AG04450 (cell line): ENCODE measurements at regions not wholly inside any gene's neighbourhood (a gene's known extent, or its start where the extent isn't known, plus 50 kb on each side); places are given as distances from the start of the nearest gene placed in this dataset.

ENCODE experiments used
- CTCF ChIA-PET: fragments of 300-600, 350-600 bp; formaldehyde crosslinking; extraction: SDS; loops from one replicate; lab custom pipeline; 2022; ENCODE audit warnings: antibody characterized with exemption, inconsistent platforms; lab: Charles Lee
- POLR2A ChIA-PET: fragments of 350-600 bp; formaldehyde crosslinking; extraction: SDS; loops from one replicate; lab custom pipeline; 2021; ENCODE audit warnings: antibody characterized with exemption, inconsistent platforms; lab: Yijun Ruan, JAX
- DNase-seq: peaks from one replicate; pipeline ENCODE4 v3.0.0-alpha.2; 2011; ENCODE audit warnings: low read depth, low spot score
- H3K27ac ChIP-seq: one replicate; pipeline ENCODE4 v1.5.1; 2012; ENCODE audit warnings: low read depth, low read length, control low read depth
- H3K27me3 ChIP-seq: one replicate; pipeline ENCODE4 v1.6.0; 2012; ENCODE audit warnings: low read length; ENCODE audit not compliant: control insufficient read depth, insufficient read depth
- H3K4me3 ChIP-seq: 2 replicates; pipeline ENCODE4 v1.5.1; 2011; ENCODE audit warnings: mild to moderate bottlenecking, low read depth, low read length, control low read depth
- H3K9me3 ChIP-seq: 2 replicates; pipeline ENCODE4 v1.5.1; 2012; ENCODE audit warnings: low read length; ENCODE audit not compliant: control insufficient read depth, insufficient read depth
- TF ChIP-seq, protein P1 (sequence below): IDR thresholded peaks from 2 replicates; pipeline ENCODE4 v1.5.1; 2011; ENCODE audit warnings: low read depth, low read length, control low read depth, inconsistent platforms

- Histone ChIP-seq H3K27me3 (no peaks in the 10 kb centered on the region), H3K9me3 (peaks cover 3% of the 10 kb centered on the region; the same call in 1 of the 2 replicates), H3K4me3 (no peak overlapping the region), H3K27ac (no peak overlapping the region)
- TF ChIP-seq, protein P1, sequence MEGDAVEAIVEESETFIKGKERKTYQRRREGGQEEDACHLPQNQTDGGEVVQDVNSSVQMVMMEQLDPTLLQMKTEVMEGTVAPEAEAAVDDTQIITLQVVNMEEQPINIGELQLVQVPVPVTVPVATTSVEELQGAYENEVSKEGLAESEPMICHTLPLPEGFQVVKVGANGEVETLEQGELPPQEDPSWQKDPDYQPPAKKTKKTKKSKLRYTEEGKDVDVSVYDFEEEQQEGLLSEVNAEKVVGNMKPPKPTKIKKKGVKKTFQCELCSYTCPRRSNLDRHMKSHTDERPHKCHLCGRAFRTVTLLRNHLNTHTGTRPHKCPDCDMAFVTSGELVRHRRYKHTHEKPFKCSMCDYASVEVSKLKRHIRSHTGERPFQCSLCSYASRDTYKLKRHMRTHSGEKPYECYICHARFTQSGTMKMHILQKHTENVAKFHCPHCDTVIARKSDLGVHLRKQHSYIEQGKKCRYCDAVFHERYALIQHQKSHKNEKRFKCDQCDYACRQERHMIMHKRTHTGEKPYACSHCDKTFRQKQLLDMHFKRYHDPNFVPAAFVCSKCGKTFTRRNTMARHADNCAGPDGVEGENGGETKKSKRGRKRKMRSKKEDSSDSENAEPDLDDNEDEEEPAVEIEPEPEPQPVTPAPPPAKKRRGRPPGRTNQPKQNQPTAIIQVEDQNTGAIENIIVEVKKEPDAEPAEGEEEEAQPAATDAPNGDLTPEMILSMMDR: no peak
- no peak for DNase-seq
- POLR2A ChIA-PET: no interaction called here
- CTCF ChIA-PET: interaction anchor here (0.5 kb wide), 1 partner anchor 70 kb away, joined by 3 read pairs; no protein-coding TSS in a partner anchor
Observed at GRCh38 chr4:13292372-13292771, 191.8 kb downstream of the RAB28 start.

- no peak overlapping the region for H3K4me3 ChIP-seq
- H3K27ac ChIP-seq: no peak overlapping the region
- TF ChIP-seq, protein P1: no peak
- ChIA-PET POLR2A (interaction anchor here (0.6 kb wide), 1 partner anchor 25 kb away, joined by 3 read pairs; no protein-coding TSS in a partner anchor), CTCF (no interaction called here)
- no peaks in the 10 kb centered on the region for H3K27me3 ChIP-seq
- no peak for DNase-seq
- H3K9me3 ChIP-seq: peaks cover 3% of the 10 kb centered on the region; the same call in 1 of the 2 replicates
Observed at GRCh38 chr4:13289391-13289790, 194.7 kb downstream of the RAB28 start.

GRCh38 chr4:13285336-13285735 lies 198.8 kb downstream of the RAB28 start:
- TF ChIP-seq, protein P1: no peak
- DNase-seq: no peak
- H3K9me3 ChIP-seq: no peaks in the 10 kb centered on the region
- H3K27ac ChIP-seq: no peak overlapping the region
- no peak overlapping the region for H3K4me3 ChIP-seq
- H3K27me3 ChIP-seq: no peaks in the 10 kb centered on the region
- ChIA-PET POLR2A (no interaction called here), CTCF (no interaction called here)

DNA sequence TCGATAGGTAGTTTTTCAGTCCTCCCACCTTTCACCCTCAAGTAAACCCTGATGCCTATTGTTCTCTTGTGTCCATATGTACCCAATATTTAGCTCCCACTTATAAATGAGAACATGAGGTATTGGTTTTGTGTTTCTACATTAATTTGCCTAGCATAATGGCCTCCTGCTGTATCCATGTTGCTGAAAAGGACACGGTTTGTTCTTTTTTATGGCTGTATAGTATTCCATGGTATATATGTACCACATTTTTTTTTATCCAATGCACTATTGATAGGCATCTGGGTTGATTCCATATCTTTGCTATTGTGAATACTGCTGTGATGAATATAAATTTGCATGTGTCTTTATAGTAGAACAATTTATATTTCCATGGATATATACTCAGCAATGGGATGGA lies 199.2 kb downstream of the RAB28 start:
- ChIA-PET POLR2A (no interaction called here), CTCF (no interaction called here)
- Histone ChIP-seq H3K27ac (no peak overlapping the region), H3K9me3 (no peaks in the 10 kb centered on the region), H3K27me3 (no peaks in the 10 kb centered on the region), H3K4me3 (no peak overlapping the region)
- DNase-seq: no peak
- TF ChIP-seq, protein P1: no peak

DNA sequence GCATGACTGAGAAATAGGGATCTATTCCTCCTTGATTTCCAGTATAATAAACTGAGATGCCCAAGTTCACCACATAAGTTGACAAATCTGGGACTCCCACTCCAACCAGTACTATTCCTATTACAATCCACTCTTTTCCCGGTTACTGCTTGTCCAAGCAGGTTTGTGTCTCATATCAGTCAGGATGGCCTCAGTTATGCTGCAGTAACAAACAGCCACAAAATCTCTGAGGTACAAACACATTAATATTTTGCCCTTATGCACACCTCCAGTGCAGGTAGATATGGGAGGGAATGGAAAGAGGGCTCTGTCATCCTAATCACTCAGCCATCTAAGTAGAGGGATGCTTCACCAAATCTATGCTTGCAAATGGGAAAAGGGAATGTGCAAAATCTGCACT lies 207.8 kb downstream of the RAB28 start:
- Histone ChIP-seq H3K9me3 (peaks cover 3% of the 10 kb centered on the region; the same call in 1 of the 2 replicates), H3K4me3 (no peak overlapping the region), H3K27ac (no peak overlapping the region), H3K27me3 (no peaks in the 10 kb centered on the region)
- DNase-seq: no peak
- POLR2A ChIA-PET: no interaction called here
- CTCF ChIA-PET: no interaction called here
- TF ChIP-seq, protein P1: no peak
